ENCODE measurements at regions not wholly inside any gene's neighbourhood (a gene's known extent, or its start where the extent isn't known, plus 50 kb on each side); places are given as distances from the start of the nearest gene placed in this dataset.

DNA sequence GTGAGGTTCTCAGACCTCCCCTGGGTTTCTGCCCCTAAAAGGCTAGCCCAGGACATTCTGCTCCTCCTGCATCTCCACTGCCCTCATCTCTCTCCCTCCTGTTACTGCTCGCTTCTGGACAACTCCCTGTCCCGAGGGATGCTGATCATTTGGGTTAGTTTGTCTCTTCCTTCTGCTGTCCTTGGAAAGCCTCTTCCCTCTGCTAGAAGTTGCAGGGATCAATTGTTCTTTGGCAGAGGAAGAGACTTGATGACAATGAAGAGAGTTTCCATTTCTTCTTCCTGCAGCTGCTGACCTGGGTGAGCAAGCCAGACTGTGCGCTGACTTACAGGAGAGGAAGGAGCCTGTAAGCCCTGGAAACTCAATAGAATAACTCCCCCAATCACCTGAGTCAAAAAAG is 68.9 kb downstream of the RDH14 start:
- ATAC-seq, result no peak
- TF ChIP-seq ARNTL (CRISPR knock-in tag; IDR thresholded peaks at IDR 0.05; ENCODE audit: borderline replicate concordance, low read depth) (no peak), ZNF565 (CRISPR knock-in tag; conservative IDR thresholded peaks at IDR 0.05; ENCODE audit: low read depth) (no peak), CSDC2 (CRISPR knock-in tag; IDR thresholded peaks at IDR 0.05) (no peak), TOX (CRISPR knock-in tag; IDR thresholded peaks at IDR 0.05; ENCODE audit: borderline replicate concordance) (no peak), PPARA (CRISPR knock-in tag; IDR thresholded peaks at IDR 0.05; ENCODE audit: borderline replicate concordance) (no peak), BACH2 (CRISPR knock-in tag; IDR thresholded peaks at IDR 0.05; ENCODE audit: borderline replicate concordance) (no peak), ZFP30 (CRISPR knock-in tag; IDR thresholded peaks at IDR 0.05) (no peak), ESRRG (CRISPR knock-in tag; IDR thresholded peaks at IDR 0.05) (no peak), ZFP3 (CRISPR knock-in tag; IDR thresholded peaks at IDR 0.05) (no peak), OSR1 (CRISPR knock-in tag; IDR thresholded peaks at IDR 0.05) (no peak), ZNF8 (CRISPR knock-in tag; IDR thresholded peaks at IDR 0.05) (no peak), TCF4 (CRISPR knock-in tag; IDR thresholded peaks at IDR 0.05; ENCODE audit: borderline replicate concordance) (no peak)
- TF ChIP-seq, protein P1, sequence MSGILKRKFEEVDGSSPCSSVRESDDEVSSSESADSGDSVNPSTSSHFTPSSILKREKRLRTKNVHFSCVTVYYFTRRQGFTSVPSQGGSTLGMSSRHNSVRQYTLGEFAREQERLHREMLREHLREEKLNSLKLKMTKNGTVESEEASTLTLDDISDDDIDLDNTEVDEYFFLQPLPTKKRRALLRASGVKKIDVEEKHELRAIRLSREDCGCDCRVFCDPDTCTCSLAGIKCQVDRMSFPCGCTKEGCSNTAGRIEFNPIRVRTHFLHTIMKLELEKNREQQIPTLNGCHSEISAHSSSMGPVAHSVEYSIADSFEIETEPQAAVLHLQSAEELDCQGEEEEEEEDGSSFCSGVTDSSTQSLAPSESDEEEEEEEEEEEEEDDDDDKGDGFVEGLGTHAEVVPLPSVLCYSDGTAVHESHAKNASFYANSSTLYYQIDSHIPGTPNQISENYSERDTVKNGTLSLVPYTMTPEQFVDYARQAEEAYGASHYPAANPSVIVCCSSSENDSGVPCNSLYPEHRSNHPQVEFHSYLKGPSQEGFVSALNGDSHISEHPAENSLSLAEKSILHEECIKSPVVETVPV (CRISPR knock-in tag; IDR thresholded peaks at IDR 0.05), result no peak
- TF ChIP-seq, protein P2, sequence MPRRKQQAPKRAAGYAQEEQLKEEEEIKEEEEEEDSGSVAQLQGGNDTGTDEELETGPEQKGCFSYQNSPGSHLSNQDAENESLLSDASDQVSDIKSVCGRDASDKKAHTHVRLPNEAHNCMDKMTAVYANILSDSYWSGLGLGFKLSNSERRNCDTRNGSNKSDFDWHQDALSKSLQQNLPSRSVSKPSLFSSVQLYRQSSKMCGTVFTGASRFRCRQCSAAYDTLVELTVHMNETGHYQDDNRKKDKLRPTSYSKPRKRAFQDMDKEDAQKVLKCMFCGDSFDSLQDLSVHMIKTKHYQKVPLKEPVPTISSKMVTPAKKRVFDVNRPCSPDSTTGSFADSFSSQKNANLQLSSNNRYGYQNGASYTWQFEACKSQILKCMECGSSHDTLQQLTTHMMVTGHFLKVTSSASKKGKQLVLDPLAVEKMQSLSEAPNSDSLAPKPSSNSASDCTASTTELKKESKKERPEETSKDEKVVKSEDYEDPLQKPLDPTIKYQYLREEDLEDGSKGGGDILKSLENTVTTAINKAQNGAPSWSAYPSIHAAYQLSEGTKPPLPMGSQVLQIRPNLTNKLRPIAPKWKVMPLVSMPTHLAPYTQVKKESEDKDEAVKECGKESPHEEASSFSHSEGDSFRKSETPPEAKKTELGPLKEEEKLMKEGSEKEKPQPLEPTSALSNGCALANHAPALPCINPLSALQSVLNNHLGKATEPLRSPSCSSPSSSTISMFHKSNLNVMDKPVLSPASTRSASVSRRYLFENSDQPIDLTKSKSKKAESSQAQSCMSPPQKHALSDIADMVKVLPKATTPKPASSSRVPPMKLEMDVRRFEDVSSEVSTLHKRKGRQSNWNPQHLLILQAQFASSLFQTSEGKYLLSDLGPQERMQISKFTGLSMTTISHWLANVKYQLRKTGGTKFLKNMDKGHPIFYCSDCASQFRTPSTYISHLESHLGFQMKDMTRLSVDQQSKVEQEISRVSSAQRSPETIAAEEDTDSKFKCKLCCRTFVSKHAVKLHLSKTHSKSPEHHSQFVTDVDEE (CRISPR knock-in tag; IDR thresholded peaks at IDR 0.05), result no peak
- TF ChIP-seq, protein P3, sequence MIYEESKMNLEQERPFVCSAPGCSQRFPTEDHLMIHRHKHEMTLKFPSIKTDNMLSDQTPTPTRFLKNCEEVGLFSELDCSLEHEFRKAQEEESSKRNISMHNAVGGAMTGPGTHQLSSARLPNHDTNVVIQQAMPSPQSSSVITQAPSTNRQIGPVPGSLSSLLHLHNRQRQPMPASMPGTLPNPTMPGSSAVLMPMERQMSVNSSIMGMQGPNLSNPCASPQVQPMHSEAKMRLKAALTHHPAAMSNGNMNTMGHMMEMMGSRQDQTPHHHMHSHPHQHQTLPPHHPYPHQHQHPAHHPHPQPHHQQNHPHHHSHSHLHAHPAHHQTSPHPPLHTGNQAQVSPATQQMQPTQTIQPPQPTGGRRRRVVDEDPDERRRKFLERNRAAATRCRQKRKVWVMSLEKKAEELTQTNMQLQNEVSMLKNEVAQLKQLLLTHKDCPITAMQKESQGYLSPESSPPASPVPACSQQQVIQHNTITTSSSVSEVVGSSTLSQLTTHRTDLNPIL (CRISPR knock-in tag; IDR thresholded peaks at IDR 0.05; ENCODE audit: low read depth), result no peak
- TF ChIP-seq, protein P4, sequence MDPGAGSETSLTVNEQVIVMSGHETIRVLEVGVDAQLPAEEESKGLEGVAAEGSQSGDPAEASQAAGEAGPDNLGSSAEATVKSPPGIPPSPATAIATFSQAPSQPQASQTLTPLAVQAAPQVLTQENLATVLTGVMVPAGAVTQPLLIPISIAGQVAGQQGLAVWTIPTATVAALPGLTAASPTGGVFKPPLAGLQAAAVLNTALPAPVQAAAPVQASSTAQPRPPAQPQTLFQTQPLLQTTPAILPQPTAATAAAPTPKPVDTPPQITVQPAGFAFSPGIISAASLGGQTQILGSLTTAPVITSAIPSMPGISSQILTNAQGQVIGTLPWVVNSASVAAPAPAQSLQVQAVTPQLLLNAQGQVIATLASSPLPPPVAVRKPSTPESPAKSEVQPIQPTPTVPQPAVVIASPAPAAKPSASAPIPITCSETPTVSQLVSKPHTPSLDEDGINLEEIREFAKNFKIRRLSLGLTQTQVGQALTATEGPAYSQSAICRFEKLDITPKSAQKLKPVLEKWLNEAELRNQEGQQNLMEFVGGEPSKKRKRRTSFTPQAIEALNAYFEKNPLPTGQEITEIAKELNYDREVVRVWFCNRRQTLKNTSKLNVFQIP (CRISPR knock-in tag; IDR thresholded peaks at IDR 0.05; ENCODE audit: borderline replicate concordance, low read depth), result no peak

DNA sequence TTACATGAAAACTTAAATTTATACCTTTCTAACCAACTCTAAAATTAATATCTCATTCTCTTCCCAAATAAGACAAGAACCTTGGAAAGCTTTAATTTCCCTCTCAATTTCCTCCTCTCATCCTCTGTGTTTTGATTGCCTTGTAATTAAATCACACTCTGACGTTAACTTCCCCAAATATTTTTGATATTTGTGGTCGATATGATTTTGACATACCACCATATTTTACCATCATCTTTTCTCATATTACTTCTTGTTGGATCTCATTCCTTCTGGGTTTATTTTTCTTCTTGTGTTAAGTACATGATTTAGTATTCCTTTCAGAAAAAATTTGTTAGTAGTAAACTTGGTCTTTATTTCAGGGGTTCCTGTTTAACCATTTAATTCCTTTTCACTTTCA is 69.6 kb downstream of the RDH14 start:
- TF ChIP-seq, protein P5, sequence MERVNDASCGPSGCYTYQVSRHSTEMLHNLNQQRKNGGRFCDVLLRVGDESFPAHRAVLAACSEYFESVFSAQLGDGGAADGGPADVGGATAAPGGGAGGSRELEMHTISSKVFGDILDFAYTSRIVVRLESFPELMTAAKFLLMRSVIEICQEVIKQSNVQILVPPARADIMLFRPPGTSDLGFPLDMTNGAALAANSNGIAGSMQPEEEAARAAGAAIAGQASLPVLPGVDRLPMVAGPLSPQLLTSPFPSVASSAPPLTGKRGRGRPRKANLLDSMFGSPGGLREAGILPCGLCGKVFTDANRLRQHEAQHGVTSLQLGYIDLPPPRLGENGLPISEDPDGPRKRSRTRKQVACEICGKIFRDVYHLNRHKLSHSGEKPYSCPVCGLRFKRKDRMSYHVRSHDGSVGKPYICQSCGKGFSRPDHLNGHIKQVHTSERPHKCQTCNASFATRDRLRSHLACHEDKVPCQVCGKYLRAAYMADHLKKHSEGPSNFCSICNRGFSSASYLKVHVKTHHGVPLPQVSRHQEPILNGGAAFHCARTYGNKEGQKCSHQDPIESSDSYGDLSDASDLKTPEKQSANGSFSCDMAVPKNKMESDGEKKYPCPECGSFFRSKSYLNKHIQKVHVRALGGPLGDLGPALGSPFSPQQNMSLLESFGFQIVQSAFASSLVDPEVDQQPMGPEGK (CRISPR knock-in tag; IDR thresholded peaks at IDR 0.05; ENCODE audit: borderline replicate concordance), result no peak
- TF ChIP-seq BACH2 (CRISPR knock-in tag; IDR thresholded peaks at IDR 0.05; ENCODE audit: borderline replicate concordance) (no peak), CSDC2 (CRISPR knock-in tag; IDR thresholded peaks at IDR 0.05) (no peak), GLIS3 (CRISPR knock-in tag; IDR thresholded peaks at IDR 0.05) (no peak), ZFP30 (CRISPR knock-in tag; IDR thresholded peaks at IDR 0.05) (no peak)
- TF ChIP-seq, protein P3 (CRISPR knock-in tag; IDR thresholded peaks at IDR 0.05; ENCODE audit: low read depth), result no peak
- no peak for ATAC-seq
